G401.6 (cell line): ENCODE measurements at regions not wholly inside any gene's neighbourhood (a gene's known extent, or its start where the extent isn't known, plus 50 kb on each side); places are given as distances from the start of the nearest gene placed in this dataset.

Experiments used
- FAIRE-seq: peaks from 2 replicates; lab custom pipeline; 2012; peaks lifted over from hg19 to GRCh38; lab: Jason Lieb, UNC

DNA sequence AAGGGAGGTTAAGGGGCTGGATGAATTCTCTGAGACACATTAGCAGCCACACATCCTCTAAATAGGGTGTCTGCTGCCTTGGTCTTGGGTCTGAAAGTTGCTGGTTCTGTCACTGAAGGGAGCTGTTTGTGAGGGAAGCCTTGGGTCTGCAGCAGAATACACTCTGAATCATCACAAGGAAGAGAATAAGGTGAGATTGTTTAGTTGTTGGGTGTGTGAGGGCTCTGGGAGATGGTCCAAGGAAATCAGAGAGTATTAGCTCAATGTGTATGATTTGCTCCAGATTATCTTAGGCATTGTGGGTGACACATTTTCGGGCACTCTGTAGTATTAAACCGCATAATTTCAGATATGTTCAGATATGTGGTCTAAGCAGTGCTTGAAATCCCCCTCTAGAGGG is 548.5 kb downstream of the SLC4A3 start:
- FAIRE-seq, result no peak

DNA sequence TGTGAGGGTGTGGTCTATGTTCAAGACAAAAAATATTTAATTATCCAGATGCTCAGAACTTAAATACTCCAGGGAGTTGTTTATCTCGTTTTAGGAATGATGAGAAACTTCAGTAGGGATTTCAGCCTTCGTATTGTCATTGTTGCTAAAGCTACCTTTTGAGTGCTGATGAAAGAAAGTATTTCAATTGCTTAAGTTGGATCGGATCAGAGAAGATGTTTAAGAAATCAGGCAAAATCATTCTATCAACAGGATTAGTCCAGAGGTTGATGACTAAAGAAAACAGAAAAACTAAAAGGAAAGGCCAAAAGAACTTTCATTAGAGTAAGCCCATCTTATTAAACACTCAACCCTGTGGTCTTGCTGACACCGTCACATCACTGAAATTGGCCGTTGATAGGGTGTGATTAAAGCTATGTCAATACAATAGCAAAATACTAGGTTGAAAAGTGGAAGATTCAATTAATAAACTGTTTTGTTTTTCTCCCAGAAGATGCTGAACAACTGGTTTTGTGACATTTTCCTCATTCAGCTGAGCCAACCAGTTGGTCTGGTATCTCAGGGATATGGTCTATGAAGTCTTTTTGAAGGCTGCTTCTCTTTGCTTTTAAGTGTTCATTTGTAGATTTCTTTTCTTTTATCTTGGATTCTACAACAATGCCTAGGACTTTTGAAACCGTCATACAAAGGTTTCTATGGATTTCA is 551.7 kb downstream of the SLC4A3 start:
- FAIRE-seq, result no peak

DNA sequence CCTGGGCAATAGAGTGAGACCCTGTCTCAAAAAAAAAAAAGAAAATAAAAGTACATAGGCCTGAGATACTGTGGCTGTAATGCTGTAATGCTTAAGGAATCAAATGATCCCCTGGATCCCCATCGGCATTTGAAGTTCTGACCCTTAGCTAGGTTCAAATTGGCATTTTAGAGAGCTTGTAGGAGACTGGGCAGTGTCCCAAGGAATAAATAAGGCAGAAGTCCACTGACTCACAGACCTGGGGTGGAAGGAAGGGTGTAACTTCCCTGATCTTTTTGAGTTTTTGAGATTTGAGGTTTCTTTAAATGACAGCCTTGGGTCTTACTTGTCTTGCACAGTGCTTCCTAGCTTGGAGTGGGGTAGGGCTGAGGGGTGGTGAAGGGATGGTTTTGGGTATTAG is 553.7 kb downstream of the SLC4A3 start:
- FAIRE-seq, result no peak

DNA sequence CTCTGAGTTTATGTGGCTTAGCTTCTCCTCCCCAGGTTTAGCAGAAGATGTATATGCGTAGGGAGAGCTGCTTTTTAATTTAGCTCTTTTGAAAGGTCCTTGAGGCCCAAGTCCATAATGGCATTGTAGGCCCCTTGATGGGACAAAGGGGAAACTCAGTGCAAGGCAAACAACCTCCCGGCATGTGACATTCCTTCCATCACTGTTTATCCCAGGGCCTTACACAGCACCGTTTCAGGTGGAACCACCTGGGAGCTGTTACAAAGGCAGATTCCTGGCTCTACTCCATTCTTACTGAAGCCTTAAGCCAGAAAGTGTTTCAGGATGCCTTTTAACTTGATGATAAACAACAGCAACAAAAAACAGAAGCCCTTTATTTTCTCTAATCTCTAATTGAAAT is 555.4 kb downstream of the SLC4A3 start:
- FAIRE-seq, result no peak

DNA sequence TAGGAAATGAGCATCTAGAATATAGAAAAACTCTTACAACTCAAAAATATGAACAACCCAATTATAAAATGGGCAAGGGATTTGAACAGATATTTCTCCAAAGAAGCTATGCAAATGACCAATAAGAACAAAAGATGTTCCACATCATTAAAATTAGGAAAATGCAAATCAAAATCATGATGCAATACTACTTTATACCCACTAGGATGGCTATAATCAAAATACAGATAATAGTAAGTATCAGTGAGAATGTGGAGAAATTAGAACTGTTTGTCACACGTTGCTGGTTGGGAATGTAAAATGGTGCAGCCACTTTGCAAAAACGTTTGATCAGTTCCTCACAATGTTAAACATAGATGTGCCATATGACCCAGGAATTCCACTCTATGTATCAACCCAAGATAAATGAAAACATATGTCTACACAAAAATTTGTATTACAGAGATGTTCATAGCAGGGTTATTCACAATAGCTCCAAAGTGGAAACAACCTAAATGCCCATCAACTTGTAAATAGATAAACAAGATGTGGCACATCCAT is 558.4 kb downstream of the SLC4A3 start:
- no peak for FAIRE-seq

DNA sequence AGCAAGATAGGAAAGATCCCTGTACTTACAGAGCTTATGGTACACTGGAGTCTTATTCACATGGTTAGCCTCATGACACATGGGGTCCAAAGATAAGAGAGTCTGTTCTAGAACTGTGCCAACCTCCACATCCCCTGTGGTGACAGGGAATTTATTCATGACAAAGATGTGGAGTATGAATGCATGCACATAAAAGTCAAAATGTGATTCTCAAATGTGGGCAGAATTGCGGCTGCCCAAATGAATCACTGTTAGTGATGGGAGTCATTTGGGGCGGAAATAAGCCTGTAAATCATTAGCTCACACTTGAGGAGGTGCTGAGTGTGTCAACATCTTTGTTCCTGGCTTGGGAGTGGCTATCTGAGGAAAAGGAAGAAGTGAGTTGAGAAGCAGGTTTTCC is 560.6 kb downstream of the SLC4A3 start:
- no peak for FAIRE-seq

DNA sequence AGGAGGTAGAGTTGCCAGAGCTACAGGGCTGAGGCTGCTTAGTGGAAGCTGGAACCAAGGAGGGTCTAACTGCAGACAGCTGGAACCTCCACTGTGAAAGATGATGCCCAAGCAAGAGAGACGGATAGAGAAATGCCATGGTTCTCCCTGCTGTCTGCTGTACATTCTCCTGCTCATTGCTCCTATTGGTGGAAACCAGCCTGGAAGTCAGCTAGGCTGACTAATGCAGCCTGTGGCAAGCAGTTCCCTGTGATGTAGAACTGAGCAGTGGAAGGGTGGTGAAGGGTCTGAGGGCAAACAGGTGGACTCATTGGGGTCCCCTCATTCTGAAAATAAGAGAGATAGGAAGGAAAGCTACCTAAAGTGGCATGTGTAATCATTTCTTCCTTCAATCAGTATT is 563.6 kb downstream of the SLC4A3 start:
- no peak for FAIRE-seq

DNA sequence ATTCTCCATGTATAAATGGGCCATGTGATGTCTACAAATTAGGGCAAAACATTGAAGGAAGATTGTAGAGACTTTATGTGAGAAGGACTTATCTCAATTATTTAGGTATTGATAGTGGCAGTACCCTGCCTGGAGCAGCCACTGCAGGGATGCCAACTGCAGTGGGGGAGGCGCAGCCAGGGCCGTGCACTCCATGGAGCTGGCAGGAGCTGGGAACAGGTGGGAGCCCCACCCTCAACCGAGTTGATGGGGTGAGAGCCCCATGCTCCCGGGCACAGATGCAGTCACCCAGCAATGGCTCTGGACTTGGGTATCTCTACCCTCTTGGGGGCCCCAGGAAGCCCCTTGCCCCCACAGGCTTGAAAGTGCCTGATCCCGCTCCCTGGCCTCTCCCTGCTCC is 564.3 kb downstream of the SLC4A3 start:
- no peak for FAIRE-seq

DNA sequence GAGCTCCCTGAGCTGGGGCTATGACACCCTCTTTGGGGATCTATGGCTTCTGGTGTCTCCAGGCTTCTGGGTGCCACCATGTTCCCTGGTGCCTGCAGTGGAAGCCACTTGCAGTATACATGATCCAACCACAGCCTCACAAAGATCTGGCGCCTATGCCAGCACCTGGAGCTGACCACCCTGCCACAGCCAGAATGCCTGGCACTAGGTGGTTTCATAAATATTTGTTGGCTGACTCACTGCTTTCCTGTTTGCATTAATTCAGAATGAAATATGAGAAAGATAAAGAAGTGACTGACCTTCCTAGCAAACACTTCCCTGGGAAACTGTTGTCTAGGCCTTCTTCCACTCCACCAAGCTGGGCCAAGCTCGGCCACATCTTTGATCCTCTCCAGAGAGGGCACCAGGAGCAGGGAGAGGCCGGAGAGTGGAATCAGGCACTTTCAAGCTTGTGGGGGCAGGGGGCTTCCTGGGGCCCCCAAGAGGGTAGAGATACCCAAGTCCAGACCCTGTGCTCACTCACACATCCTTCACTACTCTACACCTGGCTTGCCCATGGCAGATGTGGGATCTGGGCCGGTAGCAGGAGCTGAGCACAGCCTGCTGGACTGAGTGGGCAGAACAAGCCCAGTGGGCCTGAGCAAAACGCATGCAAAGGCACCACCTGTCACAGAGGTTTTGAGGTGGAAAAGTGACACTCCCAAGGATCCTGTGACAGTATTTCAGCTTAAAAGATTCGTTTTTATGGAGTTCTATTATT is 565.7 kb downstream of the SLC4A3 start:
- FAIRE-seq, result no peak

DNA sequence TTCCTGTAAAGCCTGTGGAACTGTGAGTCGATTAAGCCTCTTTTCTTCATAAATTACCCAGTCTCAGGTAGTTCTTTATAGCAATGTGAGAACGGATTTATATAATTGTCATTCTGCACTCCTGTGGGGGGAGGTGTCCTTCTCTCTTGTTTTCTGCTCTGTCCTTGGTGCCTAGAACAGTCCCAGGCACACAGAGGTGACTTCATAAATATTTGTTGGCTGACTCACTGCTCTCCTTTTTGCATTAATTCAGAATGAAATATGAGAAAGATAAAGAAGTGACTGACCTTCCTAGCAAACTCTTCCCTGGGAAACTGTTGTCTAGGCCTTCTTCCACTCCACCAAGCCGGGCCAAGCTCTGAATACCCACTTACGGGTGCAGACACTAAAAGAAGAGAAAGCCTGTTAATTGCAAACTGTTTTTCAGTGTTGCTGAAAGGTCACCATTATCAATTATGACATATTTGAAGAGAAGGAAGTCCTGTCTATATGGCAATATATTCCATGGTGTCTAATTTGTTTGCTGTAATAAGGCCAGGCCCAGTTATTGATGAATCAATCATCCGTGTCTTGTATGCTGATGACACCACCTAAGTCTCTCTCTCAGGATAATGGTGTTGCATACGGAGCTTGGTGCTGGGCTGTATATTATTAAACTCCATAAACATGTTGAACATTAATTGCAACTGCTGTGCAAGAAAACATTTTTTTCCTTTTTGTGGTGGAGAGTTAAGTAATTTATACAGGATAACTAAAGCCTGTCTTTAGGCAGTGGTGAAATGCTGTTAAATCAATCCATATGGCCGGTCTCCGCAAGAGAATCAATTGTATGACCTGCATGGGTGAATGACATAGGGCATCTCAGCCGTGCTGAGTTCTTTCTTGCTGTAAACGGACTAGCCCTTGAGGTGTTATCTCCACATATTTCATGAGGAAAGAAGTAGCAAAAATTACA is 567.5 kb downstream of the SLC4A3 start:
- FAIRE-seq, result no peak

DNA sequence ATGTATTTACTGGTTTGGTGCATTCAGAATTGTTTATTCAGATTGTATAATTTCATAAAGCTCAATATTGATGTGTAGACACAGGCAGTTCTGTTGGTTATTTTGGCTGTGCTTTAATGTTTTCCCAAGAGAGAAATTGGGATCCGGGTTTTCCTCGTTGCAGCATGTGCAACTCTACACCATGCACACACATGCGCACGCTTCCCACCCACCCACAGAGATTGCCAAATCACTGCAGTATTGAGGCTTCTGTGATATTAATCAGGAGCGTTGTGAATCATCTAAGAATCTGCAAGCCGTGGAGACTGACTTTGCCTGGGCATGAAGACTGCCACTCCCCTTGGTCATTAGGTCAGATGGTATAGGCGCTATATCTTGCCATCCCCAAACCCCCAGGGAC is 571.5 kb downstream of the SLC4A3 start:
- no peak for FAIRE-seq

DNA sequence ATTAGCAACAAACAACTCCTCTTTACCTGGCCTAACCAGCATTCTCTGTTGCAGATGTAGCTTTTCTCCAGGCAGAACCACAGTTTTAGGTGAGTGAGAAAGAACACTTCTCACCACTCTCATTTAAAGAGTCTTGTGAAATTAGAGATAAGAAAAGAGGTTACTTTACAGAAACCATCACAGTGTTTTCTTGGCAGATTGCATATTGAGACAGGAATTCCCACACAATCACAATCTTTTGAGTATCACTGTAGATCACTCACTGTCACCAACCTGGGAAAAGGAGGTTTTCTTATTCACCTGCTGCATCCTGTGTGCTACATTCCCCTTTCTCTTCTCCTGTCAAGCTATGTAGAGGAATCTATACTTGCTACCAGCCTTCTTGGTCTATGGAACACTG is 574.6 kb downstream of the SLC4A3 start:
- no peak for FAIRE-seq

DNA sequence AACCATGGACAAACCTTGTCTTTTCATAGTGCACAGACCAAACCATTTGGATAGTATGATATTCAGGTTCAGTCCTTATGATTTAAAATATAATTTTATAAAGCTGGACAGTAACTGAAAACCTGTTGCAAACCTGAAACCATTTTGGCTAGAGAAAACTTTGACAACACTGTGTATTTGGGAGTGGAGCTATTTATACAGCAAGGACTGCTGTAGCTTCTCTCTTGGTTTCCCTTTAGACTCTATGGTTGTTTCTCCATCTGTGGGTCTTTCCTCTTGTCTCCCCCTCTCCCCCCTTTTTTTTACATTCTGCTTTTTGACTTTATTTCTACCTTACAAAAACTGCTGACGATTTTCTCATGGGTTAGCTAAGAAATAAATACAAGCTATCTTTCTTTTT is 581.7 kb downstream of the SLC4A3 start:
- no peak for FAIRE-seq

DNA sequence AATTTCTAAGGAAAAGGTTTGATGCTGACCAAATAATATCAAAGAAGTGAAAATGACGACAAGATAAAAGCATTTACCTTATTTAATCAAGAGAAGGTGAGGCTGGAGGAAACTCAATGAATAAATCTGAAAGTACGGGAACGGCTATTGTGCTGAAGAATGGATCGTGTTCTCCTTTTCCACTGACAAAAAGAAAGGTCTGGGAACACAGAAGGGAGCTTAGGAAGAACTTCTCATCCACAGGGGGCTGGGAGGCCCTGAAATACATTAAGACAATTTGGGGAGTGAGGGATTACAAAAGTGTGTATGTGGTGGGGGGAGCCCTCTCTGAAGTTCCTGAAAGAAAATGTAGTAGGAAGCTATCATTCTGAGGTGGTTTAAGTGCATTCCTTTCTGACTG is 582.3 kb downstream of the SLC4A3 start:
- no peak for FAIRE-seq

DNA sequence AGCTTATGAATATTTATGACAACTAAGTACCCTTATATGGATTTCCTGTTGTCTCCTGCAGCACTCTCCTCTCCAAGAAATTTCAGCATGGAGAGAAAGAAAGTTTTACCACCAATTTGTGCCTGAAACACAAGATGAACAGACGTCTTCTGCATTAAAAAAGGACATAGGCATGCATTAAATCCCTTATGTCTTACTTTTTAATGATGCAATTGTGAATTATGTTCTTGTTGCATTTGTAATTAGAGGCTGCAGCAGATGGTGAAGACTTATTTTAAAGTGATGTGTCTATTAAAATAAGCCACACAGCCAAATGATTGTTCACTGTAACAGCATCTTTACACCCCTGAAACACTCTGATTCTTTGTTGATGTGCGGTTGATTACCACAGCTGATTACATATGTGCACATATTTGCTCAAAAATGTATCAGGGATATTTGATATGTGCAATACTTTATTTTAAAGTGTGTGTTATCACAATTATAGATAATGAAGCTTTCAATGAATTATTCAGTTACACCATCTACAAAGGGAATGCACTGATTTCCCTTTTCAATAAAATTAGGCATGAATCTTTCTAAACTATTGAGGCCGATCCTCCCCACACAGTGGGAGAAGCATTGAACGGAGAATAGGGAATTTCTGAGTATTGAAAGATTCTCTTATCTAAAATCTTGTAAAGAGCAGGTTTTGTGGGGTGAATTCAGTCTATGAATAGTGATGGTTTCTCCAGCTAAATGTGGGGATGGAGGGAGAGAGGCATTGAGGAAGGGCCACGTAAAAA is 585.1 kb downstream of the SLC4A3 start:
- no peak for FAIRE-seq

DNA sequence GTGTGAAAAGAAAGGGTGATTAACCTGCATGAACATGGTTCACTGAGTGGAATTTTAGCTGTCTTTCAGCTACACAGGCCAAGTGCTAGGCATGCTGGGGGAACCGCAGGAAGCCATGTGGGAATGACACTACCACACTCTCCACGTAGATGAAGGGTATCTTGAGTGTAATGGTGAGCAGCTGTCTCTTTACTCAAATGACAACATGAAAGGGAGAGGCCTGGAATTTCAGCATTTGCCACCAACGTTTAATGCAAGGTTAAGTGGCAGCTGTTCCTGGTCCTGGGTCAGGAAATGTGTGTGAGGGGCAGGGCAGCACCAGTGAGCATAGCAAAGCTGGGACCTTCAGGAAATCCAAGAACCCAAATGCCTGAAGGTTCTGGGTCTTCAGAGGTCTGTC is 588.4 kb downstream of the SLC4A3 start:
- FAIRE-seq, result no peak

DNA sequence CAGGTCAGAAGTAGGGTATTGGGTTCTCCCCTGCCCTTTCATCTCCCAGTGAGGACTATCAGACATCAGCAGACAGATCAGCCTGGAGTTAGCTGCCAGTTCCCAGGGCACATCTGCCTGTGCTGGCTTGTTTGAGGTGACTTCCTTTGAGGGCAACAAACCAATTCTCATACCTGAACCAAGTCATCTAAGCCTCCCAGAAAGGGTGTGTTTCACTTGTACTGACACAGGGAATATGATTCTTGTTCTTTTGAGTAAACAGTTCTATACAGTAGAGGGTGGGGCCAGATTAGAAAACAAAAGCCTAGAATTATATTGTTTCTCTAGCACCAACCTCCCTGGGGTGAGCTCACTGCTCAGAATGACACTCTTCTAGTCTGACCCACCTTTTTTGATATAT is 591.9 kb downstream of the SLC4A3 start:
- FAIRE-seq, result no peak

DNA sequence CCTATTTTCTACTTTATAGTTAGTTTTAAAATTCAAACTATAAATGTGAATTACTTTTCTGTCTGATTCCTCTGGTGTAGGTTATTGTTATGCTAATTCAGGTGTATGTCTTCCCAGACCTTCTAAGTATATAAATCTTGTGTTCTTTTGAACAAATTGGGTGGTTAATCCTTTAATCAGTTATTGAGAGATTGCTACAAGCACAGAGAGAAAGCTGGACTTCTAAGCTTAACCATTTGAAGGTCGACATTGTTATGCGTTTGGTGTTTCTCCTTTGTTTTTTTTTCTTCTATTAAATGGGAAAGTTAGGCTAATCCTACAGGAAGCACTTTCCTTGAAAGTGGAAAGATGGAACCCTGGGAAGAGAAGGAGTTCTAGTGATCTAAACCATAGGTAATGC is 592.6 kb downstream of the SLC4A3 start:
- FAIRE-seq, result no peak

DNA sequence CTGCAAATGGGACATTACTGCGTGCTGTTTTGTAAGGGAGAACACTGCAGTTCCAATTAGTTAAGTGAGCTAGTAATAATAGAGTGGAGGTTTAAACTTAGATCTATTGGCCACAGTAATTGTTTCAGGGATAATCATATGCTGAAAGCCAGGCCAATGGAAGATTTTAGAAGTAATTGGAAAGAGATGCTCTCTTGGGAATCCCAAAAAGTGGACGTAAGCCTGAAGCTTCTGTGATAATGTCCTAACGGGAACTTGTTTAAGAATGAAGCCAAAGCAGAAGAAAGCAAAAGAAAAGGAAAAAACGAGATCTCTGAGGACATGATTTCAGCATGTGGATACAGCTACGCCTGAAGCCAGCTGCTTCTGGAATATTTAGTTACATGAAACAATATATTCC is 594.6 kb downstream of the SLC4A3 start:
- FAIRE-seq, result no peak

DNA sequence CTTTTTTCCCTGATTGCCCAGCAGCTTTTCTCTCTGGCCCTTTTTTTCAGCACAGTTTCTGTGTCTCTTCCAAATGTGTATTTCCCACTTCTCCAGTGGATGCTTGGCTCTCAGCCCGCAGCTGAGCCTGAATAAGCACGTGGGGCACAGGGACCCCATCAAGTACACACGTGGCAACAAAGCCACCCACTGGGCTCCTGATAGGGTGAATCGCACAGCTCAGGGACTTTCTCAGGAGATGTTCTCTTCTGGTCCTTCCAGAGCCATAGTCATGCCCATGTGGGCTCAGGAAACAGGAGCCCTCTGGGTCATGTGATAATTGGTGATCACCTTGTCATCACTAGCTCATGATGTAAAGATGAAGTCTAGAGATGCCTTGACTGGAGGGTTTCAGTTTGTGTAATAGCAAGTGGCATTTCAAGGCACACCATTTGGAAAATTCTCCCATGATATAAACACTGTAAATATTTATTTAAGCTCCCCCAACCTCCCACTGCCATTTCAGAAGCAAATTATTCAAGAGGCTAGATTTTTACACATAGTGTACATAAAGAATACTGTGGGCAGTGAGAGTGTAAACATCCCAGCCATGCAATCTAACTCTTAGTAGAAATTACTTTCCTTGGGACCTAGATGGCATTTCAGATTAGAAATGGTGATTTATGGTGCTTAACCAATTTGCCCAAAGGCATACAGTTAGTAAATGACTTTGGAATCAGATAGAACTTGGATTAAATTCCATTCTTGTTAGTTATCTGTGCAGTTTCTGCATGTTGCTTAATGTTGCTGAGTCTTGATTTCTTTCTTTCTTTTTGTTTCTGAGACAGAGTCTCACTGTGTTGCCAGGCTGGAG is 597.5 kb downstream of the SLC4A3 start:
- FAIRE-seq, result no peak

DNA sequence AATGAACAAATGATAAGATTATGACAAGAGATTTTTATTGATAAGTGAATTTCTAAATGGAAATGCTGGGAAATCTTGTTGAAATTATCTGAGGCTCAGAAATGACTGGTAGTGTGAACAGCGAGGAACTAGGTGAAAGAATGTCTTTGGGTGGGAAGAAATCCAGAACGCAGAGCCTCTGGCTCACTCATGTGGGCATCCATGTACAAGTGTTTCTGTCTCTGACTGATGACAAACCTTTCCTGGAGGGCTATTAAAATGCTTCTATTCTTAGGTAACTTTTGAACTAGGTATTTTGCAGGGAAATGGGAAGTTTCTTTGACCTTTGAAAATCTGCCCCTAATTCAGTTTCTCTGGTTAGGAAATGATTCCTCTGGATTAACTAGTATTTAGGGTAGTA is 598.6 kb downstream of the SLC4A3 start:
- no peak for FAIRE-seq
